GM18873 (cell line): ENCODE measurements at regions not wholly inside any gene's neighbourhood (a gene's known extent, or its start where the extent isn't known, plus 50 kb on each side); places are given as distances from the start of the nearest gene placed in this dataset.
"Not testable (repeated sequence)": the region's sequence is repeated elsewhere in the genome, so short reads cannot be mapped to it uniquely, and the experiment has no call there.

ENCODE experiments used
- ATAC-seq: cut with Tn5 transposase; IDR thresholded peaks from one replicate; pipeline ENCODE4 v1.9.1; 2021; ENCODE audit warnings: mild to moderate bottlenecking, moderate library complexity, moderate number of reproducible peaks; ENCODE audit not compliant: unreplicated experiment, low FRiP score

- ATAC-seq, result no peak
Observed at GRCh38 chr9:31671011-31671410, 713.4 kb upstream of the ACO1 start.

- no peak for ATAC-seq
Observed at GRCh38 chr9:31674264-31674663, 710.2 kb upstream of the ACO1 start.

- no peak for ATAC-seq
Observed at GRCh38 chr9:31677415-31677814, 707.0 kb upstream of the ACO1 start.

- ATAC-seq, result no peak
Observed at GRCh38 chr9:31677877-31678276, 706.6 kb upstream of the ACO1 start.

GRCh38 chr9:31683116-31683515 is 701.3 kb upstream of the ACO1 start:
- ATAC-seq, result no peak

GRCh38 chr9:31697956-31698355 is 686.5 kb upstream of the ACO1 start:
- no peak for ATAC-seq

GRCh38 chr9:31699836-31700235 is 684.6 kb upstream of the ACO1 start:
- no peak for ATAC-seq

GRCh38 chr9:31700252-31701045 is 684.0 kb upstream of the ACO1 start:
- no peak for ATAC-seq

GRCh38 chr9:31702957-31703356 is 681.5 kb upstream of the ACO1 start:
- no peak for ATAC-seq

- no peak for ATAC-seq
Observed at GRCh38 chr9:31715250-31715649, 669.2 kb upstream of the ACO1 start.

- no peak for ATAC-seq
Observed at GRCh38 chr9:31719262-31719661, 665.2 kb upstream of the ACO1 start.

GRCh38 chr9:31730398-31730797 is 654.0 kb upstream of the ACO1 start:
- no peak for ATAC-seq

GRCh38 chr9:31733166-31733565 is 651.3 kb upstream of the ACO1 start:
- ATAC-seq, result no peak

GRCh38 chr9:31736581-31737179 is 647.8 kb upstream of the ACO1 start:
- ATAC-seq, result no peak

GRCh38 chr9:31740705-31741104 is 643.7 kb upstream of the ACO1 start:
- no peak for ATAC-seq

- ATAC-seq, result no peak
Observed at GRCh38 chr9:31744589-31744988, 639.9 kb upstream of the ACO1 start.

- ATAC-seq, result no peak
Observed at GRCh38 chr9:31745468-31745867, 639.0 kb upstream of the ACO1 start.

GRCh38 chr9:31745886-31746285 is 638.6 kb upstream of the ACO1 start:
- ATAC-seq, result no peak

GRCh38 chr9:31753756-31754155 is 630.7 kb upstream of the ACO1 start:
- ATAC-seq, result no peak

GRCh38 chr9:31759703-31760102 is 624.7 kb upstream of the ACO1 start:
- ATAC-seq, result no peak

- not testable (repeated sequence) for ATAC-seq
Observed at GRCh38 chr9:31774021-31774420, 610.4 kb upstream of the ACO1 start.

GRCh38 chr9:31774571-31774970 is 609.9 kb upstream of the ACO1 start:
- no peak for ATAC-seq
